ENCODE measurements at regions not wholly inside any gene's neighbourhood (a gene's known extent, or its start where the extent isn't known, plus 50 kb on each side); places are given as distances from the start of the nearest gene placed in this dataset.

DNA sequence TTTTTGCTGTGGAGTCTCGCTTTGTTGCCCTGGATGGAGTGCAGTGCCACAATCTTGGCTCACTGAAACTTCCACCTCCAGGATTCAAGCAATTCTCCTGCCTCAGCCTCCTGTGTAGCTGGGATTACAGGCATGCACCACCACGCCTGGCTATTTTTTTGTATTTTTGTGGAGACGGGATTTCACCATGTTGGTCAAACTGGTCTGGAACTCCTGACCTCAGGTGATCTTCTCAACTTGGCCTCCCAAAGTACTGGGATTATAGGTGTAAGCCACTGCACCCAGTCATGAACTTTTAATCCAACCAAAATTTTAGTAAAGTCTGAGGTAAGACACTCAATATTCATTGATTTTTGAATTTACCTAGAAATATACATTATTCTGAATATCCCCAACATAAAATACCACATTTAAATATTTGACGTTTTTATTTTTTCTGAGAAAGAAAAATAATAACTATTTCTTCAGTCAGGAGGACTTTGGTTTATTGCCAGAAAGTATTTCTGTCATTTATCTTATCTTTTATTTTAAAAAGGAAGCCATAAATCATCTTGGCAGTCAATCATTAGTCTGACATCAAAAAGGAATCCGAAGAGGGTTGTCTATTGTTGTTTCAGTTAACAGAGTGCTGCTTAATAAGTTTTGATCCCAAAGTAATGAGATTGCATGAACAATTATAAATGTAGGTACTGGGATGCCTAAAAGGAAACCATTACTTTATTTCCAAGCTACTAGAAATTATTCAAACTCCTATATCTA is 102.2 kb upstream of the GRIA4 start:
- Histone ChIP-seq H3K4me3 (ENCODE audit: low read length, poor library complexity, severe bottlenecking) (no peak overlapping the region), H3K9ac (ENCODE audit: low read depth, low read length, poor library complexity, severe bottlenecking) (no peak overlapping the region), H3K4me1 (ENCODE audit: insufficient read depth, low read length, poor library complexity, severe bottlenecking) (no peaks in the 10 kb centered on the region), H3F3A (ENCODE audit: low read depth) (no peaks in the 10 kb centered on the region), H3K9me2 (replicated peaks; ENCODE audit: low read depth, low read length) (no peaks in the 10 kb centered on the region; the same call in 1 of the 2 replicates), H2AFZ (ENCODE audit: low read length) (no peak overlapping the region), H3K27me3 (ENCODE audit: insufficient read depth, low read length, poor library complexity, severe bottlenecking) (no peaks in the 10 kb centered on the region), H3K36me3 (ENCODE audit: insufficient read depth, low read length) (no peaks in the 10 kb centered on the region), H4K20me1 (ENCODE audit: insufficient read depth, low read length, poor library complexity, severe bottlenecking) (no peaks in the 10 kb centered on the region), H3K4me2 (ENCODE audit: low read depth, low read length, poor library complexity, severe bottlenecking) (no peak overlapping the region), H3K9me3 (ENCODE audit: insufficient read depth, low read depth, low read length) (no peaks in the 10 kb centered on the region), H3K79me2 (ENCODE audit: insufficient read depth, low read length) (no peaks in the 10 kb centered on the region)
- TF ChIP-seq, protein P1, sequence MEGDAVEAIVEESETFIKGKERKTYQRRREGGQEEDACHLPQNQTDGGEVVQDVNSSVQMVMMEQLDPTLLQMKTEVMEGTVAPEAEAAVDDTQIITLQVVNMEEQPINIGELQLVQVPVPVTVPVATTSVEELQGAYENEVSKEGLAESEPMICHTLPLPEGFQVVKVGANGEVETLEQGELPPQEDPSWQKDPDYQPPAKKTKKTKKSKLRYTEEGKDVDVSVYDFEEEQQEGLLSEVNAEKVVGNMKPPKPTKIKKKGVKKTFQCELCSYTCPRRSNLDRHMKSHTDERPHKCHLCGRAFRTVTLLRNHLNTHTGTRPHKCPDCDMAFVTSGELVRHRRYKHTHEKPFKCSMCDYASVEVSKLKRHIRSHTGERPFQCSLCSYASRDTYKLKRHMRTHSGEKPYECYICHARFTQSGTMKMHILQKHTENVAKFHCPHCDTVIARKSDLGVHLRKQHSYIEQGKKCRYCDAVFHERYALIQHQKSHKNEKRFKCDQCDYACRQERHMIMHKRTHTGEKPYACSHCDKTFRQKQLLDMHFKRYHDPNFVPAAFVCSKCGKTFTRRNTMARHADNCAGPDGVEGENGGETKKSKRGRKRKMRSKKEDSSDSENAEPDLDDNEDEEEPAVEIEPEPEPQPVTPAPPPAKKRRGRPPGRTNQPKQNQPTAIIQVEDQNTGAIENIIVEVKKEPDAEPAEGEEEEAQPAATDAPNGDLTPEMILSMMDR (conservative IDR thresholded peaks at IDR 0.05; ENCODE audit: low read length): no peak
- no peak for TF ChIP-seq EZH2phosphoT487 (IDR thresholded peaks at IDR 0.05; ENCODE audit: borderline replicate concordance)

DNA sequence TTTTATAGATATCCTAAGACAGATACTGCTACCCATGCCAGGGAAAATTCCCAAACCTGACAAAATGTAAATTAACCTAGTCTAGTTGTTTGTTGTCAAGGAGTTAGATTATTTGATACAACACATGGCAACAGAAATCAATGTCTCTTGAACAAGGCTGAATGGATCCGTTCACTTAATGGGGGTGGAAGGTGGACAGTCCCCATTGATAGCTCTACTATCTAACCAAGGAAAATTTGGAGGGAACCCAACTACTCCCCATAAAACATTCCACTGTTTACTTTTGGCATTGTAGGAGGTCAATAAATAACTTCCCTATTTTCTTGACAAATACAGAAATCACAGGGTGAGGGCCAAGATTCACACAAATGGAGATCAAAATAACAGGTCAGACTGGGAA is 117.9 kb upstream of the GRIA4 start:
- no peaks in the 10 kb centered on the region for H3K36me3 ChIP-seq (ENCODE audit: insufficient read depth, low read length)
- no peaks in the 10 kb centered on the region for H3F3A ChIP-seq (ENCODE audit: low read depth)

DNA sequence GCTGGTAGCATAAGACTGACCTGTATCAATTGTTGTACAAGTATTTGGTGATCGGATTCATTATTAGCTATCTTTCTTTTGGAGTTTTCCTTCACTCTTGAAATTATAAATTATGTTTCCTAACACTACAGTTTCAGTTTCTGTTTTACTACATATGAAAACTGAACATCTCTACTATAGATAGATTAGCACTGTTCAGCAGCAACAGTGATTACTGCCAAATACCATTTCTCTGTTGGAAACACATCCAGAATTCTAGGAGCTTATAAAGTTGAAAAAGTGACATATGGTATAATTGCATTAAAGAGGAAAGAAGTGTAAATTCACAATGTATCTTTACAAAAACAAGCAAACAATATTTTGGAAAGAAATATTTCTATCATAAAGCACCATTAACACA is 118.5 kb upstream of the GRIA4 start:
- Histone ChIP-seq H3K36me3 (ENCODE audit: insufficient read depth, low read length) (no peaks in the 10 kb centered on the region), H3F3A (ENCODE audit: low read depth) (no peaks in the 10 kb centered on the region), H3K79me2 (ENCODE audit: insufficient read depth, low read length) (no peaks in the 10 kb centered on the region), H3K4me1 (ENCODE audit: insufficient read depth, low read length, poor library complexity, severe bottlenecking) (no peaks in the 10 kb centered on the region), H3K4me3 (ENCODE audit: low read length, poor library complexity, severe bottlenecking) (no peak overlapping the region), H3K9me3 (ENCODE audit: insufficient read depth, low read depth, low read length) (no peaks in the 10 kb centered on the region), H3K9ac (ENCODE audit: low read depth, low read length, poor library complexity, severe bottlenecking) (no peak overlapping the region), H3K9me2 (replicated peaks; ENCODE audit: low read depth, low read length) (no peaks in the 10 kb centered on the region), H3K4me2 (ENCODE audit: low read depth, low read length, poor library complexity, severe bottlenecking) (no peak overlapping the region), H4K20me1 (ENCODE audit: insufficient read depth, low read length, poor library complexity, severe bottlenecking) (no peaks in the 10 kb centered on the region), H3K27me3 (ENCODE audit: insufficient read depth, low read length, poor library complexity, severe bottlenecking) (no peaks in the 10 kb centered on the region), H2AFZ (ENCODE audit: low read length) (no peak overlapping the region)
- TF ChIP-seq, protein P1 (conservative IDR thresholded peaks at IDR 0.05; ENCODE audit: low read length): no peak
- TF ChIP-seq EZH2phosphoT487 (IDR thresholded peaks at IDR 0.05; ENCODE audit: borderline replicate concordance): no peak

More for the DNA sequence above, 117.9 kb upstream of the GRIA4 start:
- Histone ChIP-seq H3K79me2 (ENCODE audit: insufficient read depth, low read length) (no peaks in the 10 kb centered on the region), H3K9me3 (ENCODE audit: insufficient read depth, low read depth, low read length) (no peaks in the 10 kb centered on the region), H3K9ac (ENCODE audit: low read depth, low read length, poor library complexity, severe bottlenecking) (no peak overlapping the region), H3K4me1 (ENCODE audit: insufficient read depth, low read length, poor library complexity, severe bottlenecking) (no peaks in the 10 kb centered on the region), H3K4me2 (ENCODE audit: low read depth, low read length, poor library complexity, severe bottlenecking) (no peak overlapping the region), H2AFZ (ENCODE audit: low read length) (no peak overlapping the region), H3K4me3 (ENCODE audit: low read length, poor library complexity, severe bottlenecking) (no peak overlapping the region), H3K9me2 (replicated peaks; ENCODE audit: low read depth, low read length) (no peaks in the 10 kb centered on the region), H4K20me1 (ENCODE audit: insufficient read depth, low read length, poor library complexity, severe bottlenecking) (no peaks in the 10 kb centered on the region), H3K27me3 (ENCODE audit: insufficient read depth, low read length, poor library complexity, severe bottlenecking) (no peaks in the 10 kb centered on the region)
- TF ChIP-seq EZH2phosphoT487 (IDR thresholded peaks at IDR 0.05; ENCODE audit: borderline replicate concordance): no peak
- TF ChIP-seq, protein P1 (conservative IDR thresholded peaks at IDR 0.05; ENCODE audit: low read length): no peak
